ENCODE measurements at regions not wholly inside any gene's neighbourhood (a gene's known extent, or its start where the extent isn't known, plus 50 kb on each side); places are given as distances from the start of the nearest gene placed in this dataset.

DNA sequence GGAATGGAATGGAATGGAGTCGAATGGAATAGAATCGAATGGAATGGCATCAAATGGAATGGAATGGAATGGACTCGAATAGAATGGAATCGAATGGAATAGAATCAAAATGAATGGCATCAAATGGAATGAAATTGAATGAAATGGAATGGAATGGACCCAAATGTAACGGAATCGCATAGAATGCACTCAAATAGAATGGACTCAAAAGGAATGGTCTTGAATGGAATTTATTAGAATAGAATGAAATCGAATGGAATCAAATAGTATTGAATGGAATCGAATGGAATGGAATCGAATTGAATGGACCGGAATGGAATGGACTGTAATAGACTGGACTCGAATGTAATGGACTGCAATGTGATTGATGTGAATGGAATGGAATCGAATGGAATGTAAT lies 501.4 kb upstream of the WSB1 start:
- H3K36me3 ChIP-seq (ENCODE audit: insufficient read depth, low read length): no peaks in the 10 kb centered on the region
- TF ChIP-seq CTCF (conservative IDR thresholded peaks at IDR 0.05; ENCODE audit: low read length) (no peak), EZH2phosphoT487 (IDR thresholded peaks at IDR 0.05; ENCODE audit: borderline replicate concordance, low read depth, low read length) (no peak)
- H2AFZ ChIP-seq (ENCODE audit: low read length): no peak overlapping the region
- intact Hi-C loops (cut with micrococcal nuclease; ENCODE audit: unreplicated experiment): no loop called here
- no TSS peak for BruUV-seq (replicated peaks)
- H3K4me1 ChIP-seq (ENCODE audit: insufficient read depth, low read length, poor library complexity, severe bottlenecking): no peaks in the 10 kb centered on the region
- ChIA-PET CTCF (ENCODE audit: unreplicated experiment) (no interaction called here), POLR2A (no interaction called here)
- no peak overlapping the region for H3K4me2 ChIP-seq (ENCODE audit: low read length)
- H3K9me3 ChIP-seq (ENCODE audit: low read length): peaks cover 81% of the 10 kb centered on the region
- no peaks in the 10 kb centered on the region for H3K79me2 ChIP-seq (ENCODE audit: insufficient read depth, low read depth, low read length)
- no peak overlapping the region for H3K27ac ChIP-seq (ENCODE audit: low read depth, low read length, poor library complexity, severe bottlenecking)
- DNase-seq (ENCODE audit: low spot score): no peak
- no peaks in the 10 kb centered on the region for H4K20me1 ChIP-seq (ENCODE audit: insufficient read depth, low read length)
- no peak overlapping the region for H3K4me3 ChIP-seq (ENCODE audit: low read depth, low read length, poor library complexity, severe bottlenecking)
- no peaks in the 10 kb centered on the region for H3K9me2 ChIP-seq (ENCODE audit: insufficient read depth, low read length)

- TF ChIP-seq CTCF (conservative IDR thresholded peaks at IDR 0.05; ENCODE audit: low read length) (no peak), EZH2phosphoT487 (IDR thresholded peaks at IDR 0.05; ENCODE audit: borderline replicate concordance, low read depth, low read length) (no peak)
- no peaks in the 10 kb centered on the region for H3K9me2 ChIP-seq (ENCODE audit: insufficient read depth, low read length)
- no TSS peak for BruUV-seq (replicated peaks)
- POLR2A ChIA-PET: no interaction called here
- no peak overlapping the region for H3K4me3 ChIP-seq (ENCODE audit: low read depth, low read length, poor library complexity, severe bottlenecking)
- no peak overlapping the region for H3K27ac ChIP-seq (ENCODE audit: low read depth, low read length, poor library complexity, severe bottlenecking)
- CTCF ChIA-PET (ENCODE audit: unreplicated experiment): no interaction called here
- no peaks in the 10 kb centered on the region for H3K79me2 ChIP-seq (ENCODE audit: insufficient read depth, low read depth, low read length)
- H3K36me3 ChIP-seq (ENCODE audit: insufficient read depth, low read length): no peaks in the 10 kb centered on the region
- no peak for DNase-seq (ENCODE audit: low spot score)
- peaks cover 62% of the 10 kb centered on the region; the same call in 1 of the 2 replicates for H3K9me3 ChIP-seq (ENCODE audit: low read length)
- no peaks in the 10 kb centered on the region for H3K4me1 ChIP-seq (ENCODE audit: insufficient read depth, low read length, poor library complexity, severe bottlenecking)
- H2AFZ ChIP-seq (ENCODE audit: low read length): no peak overlapping the region
- no peaks in the 10 kb centered on the region for H4K20me1 ChIP-seq (ENCODE audit: insufficient read depth, low read length)
- no peak overlapping the region for H3K4me2 ChIP-seq (ENCODE audit: low read length)
- intact Hi-C loops (cut with micrococcal nuclease; ENCODE audit: unreplicated experiment): no loop called here
Observed at GRCh38 chr17:26807024-26807423, 486.9 kb upstream of the WSB1 start.

DNA sequence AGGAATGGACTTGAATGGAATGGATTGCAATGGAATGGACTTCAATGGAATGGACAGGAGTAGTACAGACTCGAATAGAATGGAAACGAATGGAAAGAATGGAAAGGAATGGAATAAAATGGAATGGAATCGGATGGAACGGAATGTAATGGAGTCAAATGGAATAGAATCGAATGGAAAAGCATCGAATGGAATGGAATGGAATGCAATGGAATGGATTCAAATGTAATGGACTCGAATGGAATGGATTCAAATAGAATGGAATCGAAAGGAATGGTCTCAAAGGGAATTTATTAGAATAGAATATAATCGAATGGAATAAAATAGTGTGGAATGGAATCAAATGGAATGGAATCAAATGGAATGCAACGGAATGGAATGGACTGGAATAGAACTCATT lies 484.9 kb upstream of the WSB1 start:
- Histone ChIP-seq H4K20me1 (ENCODE audit: insufficient read depth, low read length) (no peaks in the 10 kb centered on the region), H3K27ac (ENCODE audit: low read depth, low read length, poor library complexity, severe bottlenecking) (no peak overlapping the region), H3K4me3 (ENCODE audit: low read depth, low read length, poor library complexity, severe bottlenecking) (no peak overlapping the region), H3K4me2 (ENCODE audit: low read length) (no peak overlapping the region), H3K79me2 (ENCODE audit: insufficient read depth, low read depth, low read length) (no peaks in the 10 kb centered on the region), H3K9me3 (ENCODE audit: low read length) (peaks cover 57% of the 10 kb centered on the region), H3K9me2 (ENCODE audit: insufficient read depth, low read length) (no peaks in the 10 kb centered on the region), H2AFZ (ENCODE audit: low read length) (no peak overlapping the region), H3K4me1 (ENCODE audit: insufficient read depth, low read length, poor library complexity, severe bottlenecking) (no peaks in the 10 kb centered on the region), H3K36me3 (ENCODE audit: insufficient read depth, low read length) (no peaks in the 10 kb centered on the region)
- ChIA-PET CTCF (ENCODE audit: unreplicated experiment) (no interaction called here), POLR2A (no interaction called here)
- BruUV-seq (replicated peaks): no TSS peak
- intact Hi-C loops (cut with micrococcal nuclease; ENCODE audit: unreplicated experiment): no loop called here
- DNase-seq (ENCODE audit: low spot score): no peak
- TF ChIP-seq CTCF (conservative IDR thresholded peaks at IDR 0.05; ENCODE audit: low read length) (no peak), EZH2phosphoT487 (IDR thresholded peaks at IDR 0.05; ENCODE audit: borderline replicate concordance, low read depth, low read length) (no peak)

Data from OCI-LY7 (cell line).